ENCODE measurements at regions not wholly inside any gene's neighbourhood (a gene's known extent, or its start where the extent isn't known, plus 50 kb on each side); places are given as distances from the start of the nearest gene placed in this dataset.

- H3K9me3 ChIP-seq (ENCODE audit: control insufficient read depth, insufficient read depth, low read length) = no peaks in the 10 kb centered on the region
- H3K79me2 ChIP-seq (ENCODE audit: control insufficient read depth, low read length) = no peaks in the 10 kb centered on the region
- no peaks in the 10 kb centered on the region for H4K20me1 ChIP-seq (ENCODE audit: control insufficient read depth, insufficient read depth, low read depth, low read length)
- H3K27me3 ChIP-seq (ENCODE audit: control insufficient read depth, low read length) = no peaks in the 10 kb centered on the region
- no peak overlapping the region for H3K4me3 ChIP-seq (ENCODE audit: low read length)
- H3K4me1 ChIP-seq (ENCODE audit: control insufficient read depth, low read length) = no peaks in the 10 kb centered on the region
- H3K27ac ChIP-seq (ENCODE audit: low read depth, low read length) = no peak overlapping the region
- no peak for TF ChIP-seq EZH2phosphoT487 (IDR thresholded peaks at IDR 0.05; ENCODE audit: borderline replicate concordance, low read length)
- TF ChIP-seq, protein P1, sequence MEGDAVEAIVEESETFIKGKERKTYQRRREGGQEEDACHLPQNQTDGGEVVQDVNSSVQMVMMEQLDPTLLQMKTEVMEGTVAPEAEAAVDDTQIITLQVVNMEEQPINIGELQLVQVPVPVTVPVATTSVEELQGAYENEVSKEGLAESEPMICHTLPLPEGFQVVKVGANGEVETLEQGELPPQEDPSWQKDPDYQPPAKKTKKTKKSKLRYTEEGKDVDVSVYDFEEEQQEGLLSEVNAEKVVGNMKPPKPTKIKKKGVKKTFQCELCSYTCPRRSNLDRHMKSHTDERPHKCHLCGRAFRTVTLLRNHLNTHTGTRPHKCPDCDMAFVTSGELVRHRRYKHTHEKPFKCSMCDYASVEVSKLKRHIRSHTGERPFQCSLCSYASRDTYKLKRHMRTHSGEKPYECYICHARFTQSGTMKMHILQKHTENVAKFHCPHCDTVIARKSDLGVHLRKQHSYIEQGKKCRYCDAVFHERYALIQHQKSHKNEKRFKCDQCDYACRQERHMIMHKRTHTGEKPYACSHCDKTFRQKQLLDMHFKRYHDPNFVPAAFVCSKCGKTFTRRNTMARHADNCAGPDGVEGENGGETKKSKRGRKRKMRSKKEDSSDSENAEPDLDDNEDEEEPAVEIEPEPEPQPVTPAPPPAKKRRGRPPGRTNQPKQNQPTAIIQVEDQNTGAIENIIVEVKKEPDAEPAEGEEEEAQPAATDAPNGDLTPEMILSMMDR (IDR thresholded peaks at IDR 0.05; ENCODE audit: low read depth, low read length, poor library complexity, severe bottlenecking) = no peak
- H3F3A ChIP-seq (ENCODE audit: control insufficient read depth, insufficient read depth) = no peaks in the 10 kb centered on the region
- H3K4me2 ChIP-seq (ENCODE audit: low read length) = no peak overlapping the region
- no peaks in the 10 kb centered on the region for H3K36me3 ChIP-seq (ENCODE audit: control insufficient read depth, low read length)
- no peaks in the 10 kb centered on the region for H3K9me2 ChIP-seq (replicated peaks; ENCODE audit: control insufficient read depth, low read length)
These were observed 757.0 kb upstream of the MMS22L start for GRCh38 chr6:98039904-98040607.

GRCh38 chr6:98041056-98041455 lies 758.0 kb upstream of the MMS22L start:
- no peaks in the 10 kb centered on the region for H3K27me3 ChIP-seq (ENCODE audit: control insufficient read depth, low read length)
- H3K4me2 ChIP-seq (ENCODE audit: low read length) = no peak overlapping the region
- H3K27ac ChIP-seq (ENCODE audit: low read depth, low read length) = no peak overlapping the region
- no peaks in the 10 kb centered on the region for H3K79me2 ChIP-seq (ENCODE audit: control insufficient read depth, low read length)
- H4K20me1 ChIP-seq (ENCODE audit: control insufficient read depth, insufficient read depth, low read depth, low read length) = no peaks in the 10 kb centered on the region
- H3F3A ChIP-seq (ENCODE audit: control insufficient read depth, insufficient read depth) = no peaks in the 10 kb centered on the region
- no peaks in the 10 kb centered on the region for H3K36me3 ChIP-seq (ENCODE audit: control insufficient read depth, low read length)
- H3K9me2 ChIP-seq (replicated peaks; ENCODE audit: control insufficient read depth, low read length) = no peaks in the 10 kb centered on the region
- H3K4me1 ChIP-seq (ENCODE audit: control insufficient read depth, low read length) = no peaks in the 10 kb centered on the region
- no peak overlapping the region for H3K4me3 ChIP-seq (ENCODE audit: low read length)
- H3K9me3 ChIP-seq (ENCODE audit: control insufficient read depth, insufficient read depth, low read length) = no peaks in the 10 kb centered on the region
- TF ChIP-seq, protein P1 (IDR thresholded peaks at IDR 0.05; ENCODE audit: low read depth, low read length, poor library complexity, severe bottlenecking) = no peak
- TF ChIP-seq EZH2phosphoT487 (IDR thresholded peaks at IDR 0.05; ENCODE audit: borderline replicate concordance, low read length) = no peak

GRCh38 chr6:98041921-98042320 lies 758.9 kb upstream of the MMS22L start:
- H3K9me3 ChIP-seq (ENCODE audit: control insufficient read depth, insufficient read depth, low read length) = no peaks in the 10 kb centered on the region
- no peaks in the 10 kb centered on the region for H3F3A ChIP-seq (ENCODE audit: control insufficient read depth, insufficient read depth)
- no peaks in the 10 kb centered on the region for H4K20me1 ChIP-seq (ENCODE audit: control insufficient read depth, insufficient read depth, low read depth, low read length)
- H3K79me2 ChIP-seq (ENCODE audit: control insufficient read depth, low read length) = no peaks in the 10 kb centered on the region
- no peaks in the 10 kb centered on the region for H3K36me3 ChIP-seq (ENCODE audit: control insufficient read depth, low read length)
- H3K4me3 ChIP-seq (ENCODE audit: low read length) = no peak overlapping the region
- no peak overlapping the region for H3K4me2 ChIP-seq (ENCODE audit: low read length)
- no peak overlapping the region for H3K27ac ChIP-seq (ENCODE audit: low read depth, low read length)
- TF ChIP-seq, protein P1 (IDR thresholded peaks at IDR 0.05; ENCODE audit: low read depth, low read length, poor library complexity, severe bottlenecking) = no peak
- H3K27me3 ChIP-seq (ENCODE audit: control insufficient read depth, low read length) = no peaks in the 10 kb centered on the region
- no peaks in the 10 kb centered on the region for H3K4me1 ChIP-seq (ENCODE audit: control insufficient read depth, low read length)
- no peaks in the 10 kb centered on the region for H3K9me2 ChIP-seq (replicated peaks; ENCODE audit: control insufficient read depth, low read length)
